OCI-LY7 (cell line): ENCODE measurements at regions not wholly inside any gene's neighbourhood (a gene's known extent, or its start where the extent isn't known, plus 50 kb on each side); places are given as distances from the start of the nearest gene placed in this dataset.

ENCODE experiments used
- BruUV-seq: library from RNA; stranded (reverse); fragments of 400-500 nt; replicated peaks from 2 replicates; lab custom pipeline; 2021; lab: Mats Ljungman, UMichigan
- CTCF ChIA-PET: fragments of 300-600 bp; sonication (Branson Sonifier 250); formaldehyde crosslinking; loops from one replicate; lab custom pipeline; 2022; ENCODE audit warnings: antibody characterized with exemption; ENCODE audit not compliant: unreplicated experiment; lab: Charles Lee
- POLR2A ChIA-PET: fragments of 300-600 bp; sonication (Branson Sonifier 250); formaldehyde crosslinking; loops from one replicate; lab custom pipeline; 2022; ENCODE audit warnings: antibody characterized with exemption; lab: Charles Lee
- DNase-seq: peaks from one replicate; pipeline ENCODE4 v3.0.0-alpha.2; 2015; ENCODE audit warnings: low spot score
- H2AFZ ChIP-seq: fragments of 200-600 bp; sonication (generic), shearing (Covaris generic); 2 replicates; pipeline ENCODE4 v1.6.1; 2014; ENCODE audit warnings: mild to moderate bottlenecking, antibody characterized with exemption, low read length, moderate library complexity
- H3K27ac ChIP-seq: fragments of 200-600 bp; sonication (generic); 2 replicates; pipeline ENCODE4 v1.5.1; 2014; ENCODE audit warnings: mixed run types, low read depth, mild to moderate bottlenecking, moderate library complexity, low read length, inconsistent platforms; ENCODE audit not compliant: poor library complexity, severe bottlenecking
- H3K36me3 ChIP-seq: fragments of 200-600 bp; sonication (generic); 2 replicates; pipeline ENCODE4 v1.6.1; 2014; ENCODE audit warnings: mild to moderate bottlenecking, antibody characterized with exemption, low read length, moderate library complexity, mixed read lengths; ENCODE audit not compliant: insufficient read depth
- H3K4me1 ChIP-seq: fragments of 200-600 bp; sonication (generic); 2 replicates; pipeline ENCODE4 v1.5.1; 2014; ENCODE audit warnings: mild to moderate bottlenecking, low read length; ENCODE audit not compliant: insufficient read depth, poor library complexity, severe bottlenecking
- H3K4me2 ChIP-seq: fragments of 200-600 bp; sonication (generic); 2 replicates; pipeline ENCODE4 v1.6.1; 2014; ENCODE audit warnings: mild to moderate bottlenecking, low read length
- H3K4me3 ChIP-seq: fragments of 200-600 bp; sonication (generic); 2 replicates; pipeline ENCODE4 v1.5.1; 2014; ENCODE audit warnings: mild to moderate bottlenecking, low read depth, low read length; ENCODE audit not compliant: poor library complexity, severe bottlenecking
- H3K79me2 ChIP-seq: fragments of 200-600 bp; sonication (generic); 2 replicates; pipeline ENCODE4 v1.6.1; 2016; ENCODE audit warnings: low read depth, mild to moderate bottlenecking, low read length, moderate library complexity, mixed read lengths; ENCODE audit not compliant: insufficient read depth
- H3K9me2 ChIP-seq: fragments of 200-600 bp; sonication (generic); 2 replicates; pipeline ENCODE4 v1.6.1; 2016; ENCODE audit warnings: mild to moderate bottlenecking, low read length, mixed read lengths; ENCODE audit not compliant: insufficient read depth
- H3K9me3 ChIP-seq: fragments of 200-600 bp; sonication (generic); 2 replicates; pipeline ENCODE4 v1.6.1; 2014; ENCODE audit warnings: mild to moderate bottlenecking, mixed run types, low read length, mixed read lengths
- H4K20me1 ChIP-seq: fragments of 200-600 bp; sonication (generic); 2 replicates; pipeline ENCODE4 v1.6.1; 2014; ENCODE audit warnings: mild to moderate bottlenecking, antibody characterized with exemption, low read length, moderate library complexity, mixed read lengths; ENCODE audit not compliant: insufficient read depth
- EZH2phosphoT487 ChIP-seq: fragments of 200-600 bp; sonication (generic); IDR thresholded peaks from 2 replicates; pipeline ENCODE4 v1.6.1; 2018; ENCODE audit warnings: low read depth, borderline replicate concordance, mild to moderate bottlenecking, mixed run types, antibody characterized with exemption, low read length, moderate library complexity, mixed read lengths
- intact Hi-C: fragments of 100-400 bp; cut with micrococcal nuclease; formaldehyde crosslinking; loops from one replicate; pipeline ENCODE4 v1.10.0; 2022; ENCODE audit not compliant: unreplicated experiment
- TF ChIP-seq, protein P1 (sequence below): fragments of 200-600 bp; sonication (generic); conservative IDR thresholded peaks from 2 replicates; pipeline ENCODE4 v1.5.1; 2014; ENCODE audit warnings: mild to moderate bottlenecking, antibody characterized with exemption, low read length, moderate library complexity, mixed read lengths

DNA sequence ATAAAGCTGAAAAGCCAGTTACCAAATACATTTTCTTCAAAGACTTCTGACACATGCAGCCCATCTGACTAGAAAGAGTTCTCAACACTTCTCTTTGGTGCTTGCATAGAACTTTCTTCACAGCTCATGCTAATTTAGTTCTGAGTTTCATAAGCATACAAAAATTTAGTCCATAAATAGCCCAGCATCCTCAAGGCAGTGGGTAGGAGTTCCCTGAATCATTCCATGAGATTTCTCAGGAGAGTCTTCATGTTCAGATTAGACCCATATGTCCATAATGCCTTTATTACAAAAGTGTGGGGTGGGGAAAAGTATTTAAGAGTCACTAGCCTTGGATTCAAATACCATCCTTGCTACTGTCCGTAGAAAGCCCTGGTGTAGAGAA, 290.2 kb upstream of the RGMB start:
- no peak for DNase-seq
- CTCF ChIA-PET = no interaction called here
- H3K4me2 ChIP-seq = no peak overlapping the region
- H3K79me2 ChIP-seq = no peaks in the 10 kb centered on the region
- H3K36me3 ChIP-seq = no peaks in the 10 kb centered on the region
- no peak overlapping the region for H3K27ac ChIP-seq
- H3K4me1 ChIP-seq = no peaks in the 10 kb centered on the region
- H3K4me3 ChIP-seq = no peak overlapping the region
- no peaks in the 10 kb centered on the region for H4K20me1 ChIP-seq
- no peak for TF ChIP-seq EZH2phosphoT487
- TF ChIP-seq, protein P1, sequence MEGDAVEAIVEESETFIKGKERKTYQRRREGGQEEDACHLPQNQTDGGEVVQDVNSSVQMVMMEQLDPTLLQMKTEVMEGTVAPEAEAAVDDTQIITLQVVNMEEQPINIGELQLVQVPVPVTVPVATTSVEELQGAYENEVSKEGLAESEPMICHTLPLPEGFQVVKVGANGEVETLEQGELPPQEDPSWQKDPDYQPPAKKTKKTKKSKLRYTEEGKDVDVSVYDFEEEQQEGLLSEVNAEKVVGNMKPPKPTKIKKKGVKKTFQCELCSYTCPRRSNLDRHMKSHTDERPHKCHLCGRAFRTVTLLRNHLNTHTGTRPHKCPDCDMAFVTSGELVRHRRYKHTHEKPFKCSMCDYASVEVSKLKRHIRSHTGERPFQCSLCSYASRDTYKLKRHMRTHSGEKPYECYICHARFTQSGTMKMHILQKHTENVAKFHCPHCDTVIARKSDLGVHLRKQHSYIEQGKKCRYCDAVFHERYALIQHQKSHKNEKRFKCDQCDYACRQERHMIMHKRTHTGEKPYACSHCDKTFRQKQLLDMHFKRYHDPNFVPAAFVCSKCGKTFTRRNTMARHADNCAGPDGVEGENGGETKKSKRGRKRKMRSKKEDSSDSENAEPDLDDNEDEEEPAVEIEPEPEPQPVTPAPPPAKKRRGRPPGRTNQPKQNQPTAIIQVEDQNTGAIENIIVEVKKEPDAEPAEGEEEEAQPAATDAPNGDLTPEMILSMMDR = no peak
- H2AFZ ChIP-seq = no peak overlapping the region
- H3K9me2 ChIP-seq = no peaks in the 10 kb centered on the region
- POLR2A ChIA-PET = no interaction called here
- H3K9me3 ChIP-seq = no peaks in the 10 kb centered on the region
- intact Hi-C loops = no loop called here
- no TSS peak for BruUV-seq

DNA sequence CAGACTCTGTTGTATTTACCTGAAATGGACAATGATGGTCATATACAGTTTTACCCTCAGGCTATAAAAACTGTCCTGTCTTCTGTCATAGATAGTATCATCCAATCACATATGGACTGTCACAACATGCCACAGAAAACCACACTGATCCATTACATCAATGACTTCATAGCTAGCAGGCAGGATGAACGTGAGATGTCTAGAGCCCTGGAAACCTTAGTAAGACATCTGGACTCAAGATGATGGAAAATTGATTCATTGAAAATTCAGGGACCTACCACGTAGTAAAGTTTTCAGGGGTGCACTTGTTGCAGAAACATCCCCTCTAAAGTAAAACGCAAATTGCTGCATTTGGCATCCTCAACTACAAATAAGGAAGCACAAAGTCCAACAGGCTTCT, 284.4 kb upstream of the RGMB start:
- intact Hi-C loops = no loop called here
- no peak for DNase-seq
- Histone ChIP-seq H3K27ac (no peak overlapping the region), H3K79me2 (no peaks in the 10 kb centered on the region), H3K9me2 (no peaks in the 10 kb centered on the region), H3K9me3 (no peaks in the 10 kb centered on the region), H3K36me3 (no peaks in the 10 kb centered on the region), H3K4me2 (no peak overlapping the region), H2AFZ (no peak overlapping the region), H3K4me1 (no peaks in the 10 kb centered on the region), H4K20me1 (no peaks in the 10 kb centered on the region), H3K4me3 (no peak overlapping the region)
- ChIA-PET CTCF (no interaction called here), POLR2A (interaction anchor here (0.8 to 0.9 kb wide), 2 partner anchors 16 kb away, joined by 3 to 4 read pairs; no protein-coding TSS in a partner anchor)
- no TSS peak for BruUV-seq
- TF ChIP-seq EZH2phosphoT487 = no peak
- TF ChIP-seq, protein P1 = no peak

DNA sequence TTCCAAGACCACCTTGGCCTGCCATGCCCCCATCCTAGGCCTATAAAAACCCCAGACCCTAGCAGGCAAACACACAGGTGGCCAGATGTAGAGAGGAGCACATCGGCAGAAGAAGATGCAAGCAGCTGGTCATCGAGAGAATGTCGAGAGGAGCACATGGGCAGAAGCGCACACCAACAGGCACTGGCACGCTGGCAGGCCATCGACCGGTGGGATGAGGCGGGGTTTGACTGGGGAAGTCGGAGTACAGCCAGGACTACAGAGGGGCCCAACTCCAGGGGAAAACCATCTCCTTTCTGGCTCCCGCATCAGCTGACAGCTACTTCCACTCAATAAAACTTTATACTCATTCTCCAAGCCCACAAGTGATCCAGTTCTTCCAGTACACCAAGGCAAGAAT, 283.1 kb upstream of the RGMB start:
- CTCF ChIA-PET = no interaction called here
- no TSS peak for BruUV-seq

More for the DNA sequence above, 283.1 kb upstream of the RGMB start:
- no peak for DNase-seq
- H3K27ac ChIP-seq = no peak overlapping the region
- POLR2A ChIA-PET = interaction anchor here (0.6 kb wide), 1 partner anchor 15 kb away, joined by 3 read pairs; no protein-coding TSS in a partner anchor
- intact Hi-C loops = no loop called here
- H3K36me3 ChIP-seq = no peaks in the 10 kb centered on the region
- H4K20me1 ChIP-seq = no peaks in the 10 kb centered on the region
- H3K4me3 ChIP-seq = no peak overlapping the region
- no peaks in the 10 kb centered on the region for H3K9me2 ChIP-seq
- no peaks in the 10 kb centered on the region for H3K79me2 ChIP-seq
- no peak overlapping the region for H2AFZ ChIP-seq
- no peaks in the 10 kb centered on the region for H3K4me1 ChIP-seq
- H3K4me2 ChIP-seq = no peak overlapping the region
- no peaks in the 10 kb centered on the region for H3K9me3 ChIP-seq
- TF ChIP-seq, protein P1 = no peak
- TF ChIP-seq EZH2phosphoT487 = no peak
